ENCODE measurements at regions not wholly inside any gene's neighbourhood (a gene's known extent, or its start where the extent isn't known, plus 50 kb on each side); places are given as distances from the start of the nearest gene placed in this dataset.
"Not testable (repeated sequence)": the region's sequence is repeated elsewhere in the genome, so short reads cannot be mapped to it uniquely, and the experiment has no call there.

DNA sequence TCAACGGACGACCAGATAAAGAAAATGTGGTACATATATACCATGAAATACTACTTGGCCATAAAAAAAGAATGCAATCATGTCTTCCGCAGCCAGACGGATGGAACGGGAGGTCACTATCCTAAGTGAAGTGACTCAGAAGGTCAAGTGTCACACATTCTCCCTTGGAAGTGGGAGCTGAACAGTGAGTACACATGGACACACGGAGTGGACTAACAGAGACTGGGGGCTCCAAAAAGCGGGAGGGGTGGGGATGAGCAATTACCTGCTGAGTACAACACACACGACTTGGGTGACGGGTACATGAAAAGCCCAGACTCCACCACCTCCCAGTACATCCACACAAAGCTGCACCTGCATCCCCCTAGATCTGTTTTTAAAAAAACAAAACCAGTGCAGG lies 62.5 kb upstream of the TNK2 start:
- TF ChIP-seq, protein P1, sequence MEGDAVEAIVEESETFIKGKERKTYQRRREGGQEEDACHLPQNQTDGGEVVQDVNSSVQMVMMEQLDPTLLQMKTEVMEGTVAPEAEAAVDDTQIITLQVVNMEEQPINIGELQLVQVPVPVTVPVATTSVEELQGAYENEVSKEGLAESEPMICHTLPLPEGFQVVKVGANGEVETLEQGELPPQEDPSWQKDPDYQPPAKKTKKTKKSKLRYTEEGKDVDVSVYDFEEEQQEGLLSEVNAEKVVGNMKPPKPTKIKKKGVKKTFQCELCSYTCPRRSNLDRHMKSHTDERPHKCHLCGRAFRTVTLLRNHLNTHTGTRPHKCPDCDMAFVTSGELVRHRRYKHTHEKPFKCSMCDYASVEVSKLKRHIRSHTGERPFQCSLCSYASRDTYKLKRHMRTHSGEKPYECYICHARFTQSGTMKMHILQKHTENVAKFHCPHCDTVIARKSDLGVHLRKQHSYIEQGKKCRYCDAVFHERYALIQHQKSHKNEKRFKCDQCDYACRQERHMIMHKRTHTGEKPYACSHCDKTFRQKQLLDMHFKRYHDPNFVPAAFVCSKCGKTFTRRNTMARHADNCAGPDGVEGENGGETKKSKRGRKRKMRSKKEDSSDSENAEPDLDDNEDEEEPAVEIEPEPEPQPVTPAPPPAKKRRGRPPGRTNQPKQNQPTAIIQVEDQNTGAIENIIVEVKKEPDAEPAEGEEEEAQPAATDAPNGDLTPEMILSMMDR (IDR thresholded peaks at IDR 0.05), result not testable (repeated sequence)
- TF ChIP-seq POLR2A (IDR thresholded peaks at IDR 0.05), result not testable (repeated sequence)
